Caco-2 (cell line): ENCODE measurements at regions not wholly inside any gene's neighbourhood (a gene's known extent, or its start where the extent isn't known, plus 50 kb on each side); places are given as distances from the start of the nearest gene placed in this dataset.
"Not testable (repeated sequence)": the region's sequence is repeated elsewhere in the genome, so short reads cannot be mapped to it uniquely, and the experiment has no call there.

Experiments
- BruUV-seq: library from RNA; stranded (reverse); fragments of 400-500 nt; replicated peaks from 2 replicates; lab custom pipeline; 2021; lab: Mats Ljungman, UMichigan
- CTCF ChIA-PET: fragments of 300-600 bp; sonication (Branson Sonifier 250); formaldehyde crosslinking; loops from one replicate; lab custom pipeline; 2022; ENCODE audit warnings: antibody characterized with exemption; lab: Charles Lee
- POLR2A ChIA-PET: fragments of 300-600 bp; sonication (Branson Sonifier 250); formaldehyde crosslinking; loops from one replicate; lab custom pipeline; 2022; ENCODE audit warnings: antibody characterized with exemption; lab: Charles Lee
- DNase-seq, 2 experiments: peaks; one replicate each; pipeline versions ENCODE4 v3.0.0 to v3.0.0-alpha.2; 2020 to 2022
- H3K27me3 ChIP-seq: replicated peaks from 2 replicates; pipeline ENCODE4 v1.6.0; 2011; ENCODE audit warnings: low read length; ENCODE audit not compliant: control insufficient read depth, insufficient read depth
- H3K36me3 ChIP-seq: 2 replicates; pipeline ENCODE4 v1.5.1; 2011; ENCODE audit warnings: low read length; ENCODE audit not compliant: control insufficient read depth, insufficient read depth
- H3K4me1 ChIP-seq: fragments of 250-450 bp; sonication (Bioruptor Pico); 2 replicates; pipeline ENCODE4 v1.5.1; 2020; ENCODE audit warnings: mild to moderate bottlenecking
- H3K4me3 ChIP-seq: 2 replicates; pipeline ENCODE4 v1.5.1; 2011; ENCODE audit warnings: low read depth, mild to moderate bottlenecking, control low read depth, low read length
- H3K9me3 ChIP-seq: fragments of 250-450 bp; sonication (Bioruptor Pico); 2 replicates; pipeline ENCODE4 v1.5.1; 2020; ENCODE audit warnings: mild to moderate bottlenecking, moderate library complexity
- H3K27ac Mint-ChIP-seq: one replicate; pipeline ENCODE4 v1.8.0; 2022; ENCODE audit warnings: mixed read lengths; ENCODE audit not compliant: unreplicated experiment
- H3K27me3 Mint-ChIP-seq: one replicate; pipeline ENCODE4 v1.8.0; 2022; ENCODE audit warnings: mixed read lengths; ENCODE audit not compliant: insufficient read depth, unreplicated experiment
- H3K36me3 Mint-ChIP-seq: one replicate; pipeline ENCODE4 v1.8.0; 2022; ENCODE audit warnings: mild to moderate bottlenecking, mixed read lengths; ENCODE audit not compliant: insufficient read depth, unreplicated experiment
- H3K4me1 Mint-ChIP-seq: one replicate; pipeline ENCODE4 v1.8.0; 2022; ENCODE audit warnings: low read depth, mixed read lengths; ENCODE audit not compliant: unreplicated experiment
- H3K4me3 Mint-ChIP-seq: one replicate; pipeline ENCODE4 v1.8.0; 2022; ENCODE audit warnings: mild to moderate bottlenecking, moderate library complexity, mixed read lengths; ENCODE audit not compliant: unreplicated experiment
- H3K9me3 Mint-ChIP-seq: one replicate; pipeline ENCODE4 v1.8.0; 2022; ENCODE audit warnings: mixed read lengths; ENCODE audit not compliant: unreplicated experiment
- intact Hi-C: fragments of 100-400 bp; cut with micrococcal nuclease; formaldehyde crosslinking; loops from one replicate; pipeline ENCODE4 v1.10.0; 2022; ENCODE audit not compliant: unreplicated experiment
- TF ChIP-seq, protein P1 (sequence below), 2 experiments: fragments of 200-600 bp in 1 of 2; IDR thresholded peaks; 1 replicate in 1 of 2; 2 replicates in 1 of 2; pipeline versions ENCODE4 v1.5.1 to v1.8.0; 2011 to 2022; ENCODE audit warnings: antibody characterized with exemption in 1 of 2, control low read depth in 1 of 2, inconsistent platforms in 1 of 2, low read depth in 1 of 2, low read length in 1 of 2, mild to moderate bottlenecking in 1 of 2, moderate library complexity in 1 of 2; ENCODE audit not compliant: insufficient read depth in 1 of 2, severe bottlenecking in 1 of 2, unreplicated experiment in 1 of 2

GRCh38 chr18:14460364-14460763 lies 83.0 kb downstream of the POTEC start:
- H3K36me3 Mint-ChIP-seq, POLR2A ChIA-PET, H3K4me3 Mint-ChIP-seq, BruUV-seq, H3K27me3 Mint-ChIP-seq, intact Hi-C loops, DNase-seq, H3K4me3 ChIP-seq, H3K4me1 Mint-ChIP-seq, H3K27me3 ChIP-seq, H3K36me3 ChIP-seq, CTCF ChIA-PET, H3K4me1 ChIP-seq, H3K27ac Mint-ChIP-seq, H3K9me3 ChIP-seq: not testable (repeated sequence)
- H3K9me3 Mint-ChIP-seq = peaks cover 15% of the 10 kb centered on the region

GRCh38 chr18:14459826-14460225 lies 83.6 kb downstream of the POTEC start:
- H3K36me3 Mint-ChIP-seq, H3K4me3 ChIP-seq, H3K36me3 ChIP-seq, H3K4me1 Mint-ChIP-seq, H3K27ac Mint-ChIP-seq, H3K9me3 ChIP-seq, H3K27me3 Mint-ChIP-seq, H3K4me3 Mint-ChIP-seq, H3K4me1 ChIP-seq, intact Hi-C loops, DNase-seq, POLR2A ChIA-PET, BruUV-seq, CTCF ChIA-PET, H3K27me3 ChIP-seq: not testable (repeated sequence)
- H3K9me3 Mint-ChIP-seq = peaks cover 15% of the 10 kb centered on the region

DNA sequence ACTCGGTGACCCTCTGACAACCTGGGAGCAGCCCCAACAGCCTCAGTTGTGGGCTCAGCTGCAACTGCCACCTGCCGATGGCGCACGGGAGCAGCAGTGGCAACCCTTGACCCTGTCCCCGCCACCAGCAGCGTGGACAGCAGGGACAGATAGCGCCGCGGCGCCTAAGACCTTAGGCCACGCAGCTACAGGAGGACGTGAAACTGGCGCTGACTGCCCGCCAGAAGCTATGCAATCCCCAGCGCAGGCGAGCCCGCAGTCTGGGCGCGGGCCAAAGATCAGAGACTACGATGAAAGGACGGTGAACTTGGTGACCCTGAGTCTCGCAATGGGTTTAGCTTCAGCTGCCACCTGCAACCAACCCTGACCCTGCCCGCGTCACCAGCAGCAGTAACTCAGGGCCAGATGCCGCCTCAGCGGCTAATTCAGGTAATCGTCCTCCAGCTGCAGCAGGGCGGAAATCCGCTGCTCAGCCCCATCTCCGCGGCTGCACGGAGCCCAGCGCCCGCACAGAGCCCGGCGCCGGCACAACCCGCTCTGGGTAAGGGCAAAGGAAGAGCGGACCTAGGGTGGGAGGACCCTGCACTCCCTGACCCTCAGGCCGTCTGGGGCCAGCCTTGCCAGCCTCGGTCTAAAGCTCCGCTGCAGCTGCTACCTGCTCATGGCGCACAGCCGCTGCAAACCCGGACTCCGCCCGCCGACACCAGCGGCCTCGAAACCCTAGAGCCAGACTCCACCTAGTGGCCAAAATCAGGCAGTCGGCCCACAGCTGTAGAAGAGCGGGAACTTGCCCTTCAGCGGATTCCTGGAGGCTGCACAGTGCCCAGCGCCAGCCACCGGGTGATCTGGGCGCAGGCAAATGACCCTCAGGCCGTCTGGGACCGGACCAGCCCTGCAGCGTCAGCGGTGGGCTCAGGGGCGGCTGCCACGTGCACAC lies 85.1 kb downstream of the POTEC start:
- H3K4me1 ChIP-seq, H3K27ac Mint-ChIP-seq, intact Hi-C loops, H3K36me3 ChIP-seq, POLR2A ChIA-PET, H3K9me3 ChIP-seq, H3K27me3 Mint-ChIP-seq, BruUV-seq, H3K27me3 ChIP-seq, H3K4me1 Mint-ChIP-seq, H3K36me3 Mint-ChIP-seq, H3K9me3 Mint-ChIP-seq: not testable (repeated sequence)
- TF ChIP-seq, protein P1, sequence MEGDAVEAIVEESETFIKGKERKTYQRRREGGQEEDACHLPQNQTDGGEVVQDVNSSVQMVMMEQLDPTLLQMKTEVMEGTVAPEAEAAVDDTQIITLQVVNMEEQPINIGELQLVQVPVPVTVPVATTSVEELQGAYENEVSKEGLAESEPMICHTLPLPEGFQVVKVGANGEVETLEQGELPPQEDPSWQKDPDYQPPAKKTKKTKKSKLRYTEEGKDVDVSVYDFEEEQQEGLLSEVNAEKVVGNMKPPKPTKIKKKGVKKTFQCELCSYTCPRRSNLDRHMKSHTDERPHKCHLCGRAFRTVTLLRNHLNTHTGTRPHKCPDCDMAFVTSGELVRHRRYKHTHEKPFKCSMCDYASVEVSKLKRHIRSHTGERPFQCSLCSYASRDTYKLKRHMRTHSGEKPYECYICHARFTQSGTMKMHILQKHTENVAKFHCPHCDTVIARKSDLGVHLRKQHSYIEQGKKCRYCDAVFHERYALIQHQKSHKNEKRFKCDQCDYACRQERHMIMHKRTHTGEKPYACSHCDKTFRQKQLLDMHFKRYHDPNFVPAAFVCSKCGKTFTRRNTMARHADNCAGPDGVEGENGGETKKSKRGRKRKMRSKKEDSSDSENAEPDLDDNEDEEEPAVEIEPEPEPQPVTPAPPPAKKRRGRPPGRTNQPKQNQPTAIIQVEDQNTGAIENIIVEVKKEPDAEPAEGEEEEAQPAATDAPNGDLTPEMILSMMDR (IDR thresholded peaks at IDR 0.05; ENCODE audit: insufficient read depth in 1 of 2, low read depth in 1 of 2, low read length in 1 of 2, severe bottlenecking in 1 of 2, unreplicated experiment in 1 of 2) = peak; percentile 34 to 66
- CTCF ChIA-PET = interaction anchor here (1.0 kb wide), 1 partner anchor 27 kb away, joined by 3 read pairs; no protein-coding TSS in a partner anchor
- H3K4me3 Mint-ChIP-seq = peak overlapping the region; percentile 71
- H3K4me3 ChIP-seq = peak overlapping the region; percentile 33
- peak; percentile 79 for DNase-seq

- H3K4me3 Mint-ChIP-seq, H3K36me3 ChIP-seq, BruUV-seq, CTCF ChIA-PET, H3K4me1 ChIP-seq, H3K4me1 Mint-ChIP-seq, H3K27ac Mint-ChIP-seq, H3K9me3 Mint-ChIP-seq, POLR2A ChIA-PET, H3K9me3 ChIP-seq, intact Hi-C loops, H3K27me3 ChIP-seq, H3K36me3 Mint-ChIP-seq: not testable (repeated sequence)
- H3K4me3 ChIP-seq = peak overlapping the region; percentile 33
- peaks cover 12% of the 10 kb centered on the region for H3K27me3 Mint-ChIP-seq
- peak in 1 of 2 experiments; percentile 34 for DNase-seq
These were observed 92.8 kb downstream of the POTEC start for GRCh38 chr18:14450637-14451009.

GRCh38 chr18:14449995-14450636 lies 93.3 kb downstream of the POTEC start:
- peak in 1 of 2 experiments; percentile 56 for DNase-seq
- H3K27me3 ChIP-seq, POLR2A ChIA-PET, H3K4me1 Mint-ChIP-seq, intact Hi-C loops, H3K27ac Mint-ChIP-seq, BruUV-seq, H3K4me3 Mint-ChIP-seq, H3K9me3 ChIP-seq, H3K36me3 ChIP-seq, H3K4me1 ChIP-seq, CTCF ChIA-PET, H3K36me3 Mint-ChIP-seq, H3K9me3 Mint-ChIP-seq: not testable (repeated sequence)
- H3K27me3 Mint-ChIP-seq = peaks cover 12% of the 10 kb centered on the region
- peak overlapping the region; percentile 21 for H3K4me3 ChIP-seq

GRCh38 chr18:14449062-14449461 lies 94.3 kb downstream of the POTEC start:
- intact Hi-C loops, BruUV-seq, POLR2A ChIA-PET, H3K4me1 Mint-ChIP-seq, H3K27me3 ChIP-seq, H3K36me3 ChIP-seq, H3K9me3 Mint-ChIP-seq, CTCF ChIA-PET, H3K27ac Mint-ChIP-seq, H3K9me3 ChIP-seq, H3K4me3 ChIP-seq, H3K4me1 ChIP-seq, H3K4me3 Mint-ChIP-seq, H3K36me3 Mint-ChIP-seq, DNase-seq: not testable (repeated sequence)
- peaks cover 12% of the 10 kb centered on the region for H3K27me3 Mint-ChIP-seq
